HL-60 (cell line): ENCODE measurements at regions not wholly inside any gene's neighbourhood (a gene's known extent, or its start where the extent isn't known, plus 50 kb on each side); places are given as distances from the start of the nearest gene placed in this dataset.

Source experiments
- GABPA ChIP-seq: IDR thresholded peaks from 2 replicates; pipeline ENCODE4 v1.6.1; 2012; ENCODE audit warnings: low read depth
- POLR2AphosphoS5 ChIP-seq: IDR thresholded peaks from 2 replicates; pipeline ENCODE4 v1.6.1; 2012; ENCODE audit warnings: low read depth
- SPI1 ChIP-seq: IDR thresholded peaks from 2 replicates; pipeline ENCODE4 v1.6.1; 2012; ENCODE audit warnings: low read depth, mild to moderate bottlenecking, borderline replicate concordance
- TF ChIP-seq, protein P1 (sequence below): IDR thresholded peaks from one replicate; pipeline ENCODE4 v1.5.1; 2011; ENCODE audit warnings: low read length, control low read depth, inconsistent platforms; ENCODE audit not compliant: insufficient read depth
- TF ChIP-seq, protein P2 (sequence below): IDR thresholded peaks from 2 replicates; pipeline ENCODE4 v1.6.1; 2012; ENCODE audit warnings: low read depth; ENCODE audit not compliant: insufficient replicate concordance

- TF ChIP-seq, protein P1, sequence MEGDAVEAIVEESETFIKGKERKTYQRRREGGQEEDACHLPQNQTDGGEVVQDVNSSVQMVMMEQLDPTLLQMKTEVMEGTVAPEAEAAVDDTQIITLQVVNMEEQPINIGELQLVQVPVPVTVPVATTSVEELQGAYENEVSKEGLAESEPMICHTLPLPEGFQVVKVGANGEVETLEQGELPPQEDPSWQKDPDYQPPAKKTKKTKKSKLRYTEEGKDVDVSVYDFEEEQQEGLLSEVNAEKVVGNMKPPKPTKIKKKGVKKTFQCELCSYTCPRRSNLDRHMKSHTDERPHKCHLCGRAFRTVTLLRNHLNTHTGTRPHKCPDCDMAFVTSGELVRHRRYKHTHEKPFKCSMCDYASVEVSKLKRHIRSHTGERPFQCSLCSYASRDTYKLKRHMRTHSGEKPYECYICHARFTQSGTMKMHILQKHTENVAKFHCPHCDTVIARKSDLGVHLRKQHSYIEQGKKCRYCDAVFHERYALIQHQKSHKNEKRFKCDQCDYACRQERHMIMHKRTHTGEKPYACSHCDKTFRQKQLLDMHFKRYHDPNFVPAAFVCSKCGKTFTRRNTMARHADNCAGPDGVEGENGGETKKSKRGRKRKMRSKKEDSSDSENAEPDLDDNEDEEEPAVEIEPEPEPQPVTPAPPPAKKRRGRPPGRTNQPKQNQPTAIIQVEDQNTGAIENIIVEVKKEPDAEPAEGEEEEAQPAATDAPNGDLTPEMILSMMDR, result no peak
- TF ChIP-seq, protein P2, sequence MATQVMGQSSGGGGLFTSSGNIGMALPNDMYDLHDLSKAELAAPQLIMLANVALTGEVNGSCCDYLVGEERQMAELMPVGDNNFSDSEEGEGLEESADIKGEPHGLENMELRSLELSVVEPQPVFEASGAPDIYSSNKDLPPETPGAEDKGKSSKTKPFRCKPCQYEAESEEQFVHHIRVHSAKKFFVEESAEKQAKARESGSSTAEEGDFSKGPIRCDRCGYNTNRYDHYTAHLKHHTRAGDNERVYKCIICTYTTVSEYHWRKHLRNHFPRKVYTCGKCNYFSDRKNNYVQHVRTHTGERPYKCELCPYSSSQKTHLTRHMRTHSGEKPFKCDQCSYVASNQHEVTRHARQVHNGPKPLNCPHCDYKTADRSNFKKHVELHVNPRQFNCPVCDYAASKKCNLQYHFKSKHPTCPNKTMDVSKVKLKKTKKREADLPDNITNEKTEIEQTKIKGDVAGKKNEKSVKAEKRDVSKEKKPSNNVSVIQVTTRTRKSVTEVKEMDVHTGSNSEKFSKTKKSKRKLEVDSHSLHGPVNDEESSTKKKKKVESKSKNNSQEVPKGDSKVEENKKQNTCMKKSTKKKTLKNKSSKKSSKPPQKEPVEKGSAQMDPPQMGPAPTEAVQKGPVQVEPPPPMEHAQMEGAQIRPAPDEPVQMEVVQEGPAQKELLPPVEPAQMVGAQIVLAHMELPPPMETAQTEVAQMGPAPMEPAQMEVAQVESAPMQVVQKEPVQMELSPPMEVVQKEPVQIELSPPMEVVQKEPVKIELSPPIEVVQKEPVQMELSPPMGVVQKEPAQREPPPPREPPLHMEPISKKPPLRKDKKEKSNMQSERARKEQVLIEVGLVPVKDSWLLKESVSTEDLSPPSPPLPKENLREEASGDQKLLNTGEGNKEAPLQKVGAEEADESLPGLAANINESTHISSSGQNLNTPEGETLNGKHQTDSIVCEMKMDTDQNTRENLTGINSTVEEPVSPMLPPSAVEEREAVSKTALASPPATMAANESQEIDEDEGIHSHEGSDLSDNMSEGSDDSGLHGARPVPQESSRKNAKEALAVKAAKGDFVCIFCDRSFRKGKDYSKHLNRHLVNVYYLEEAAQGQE, result no peak
- no peak for TF ChIP-seq POLR2AphosphoS5
- TF ChIP-seq SPI1, result no peak
- no peak for TF ChIP-seq GABPA
These were observed 277.1 kb downstream of the SOX11 start for GRCh38 chr2:5969303-5969702.
